ENCODE measurements at regions not wholly inside any gene's neighbourhood (a gene's known extent, or its start where the extent isn't known, plus 50 kb on each side); places are given as distances from the start of the nearest gene placed in this dataset.
"Not testable (repeated sequence)": the region's sequence is repeated elsewhere in the genome, so short reads cannot be mapped to it uniquely, and the experiment has no call there.

GRCh38 chr9:81351166-81351565 lies 338.2 kb downstream of the TLE1 start:
- DNase-seq (ENCODE audit: low read depth): no peak

DNA sequence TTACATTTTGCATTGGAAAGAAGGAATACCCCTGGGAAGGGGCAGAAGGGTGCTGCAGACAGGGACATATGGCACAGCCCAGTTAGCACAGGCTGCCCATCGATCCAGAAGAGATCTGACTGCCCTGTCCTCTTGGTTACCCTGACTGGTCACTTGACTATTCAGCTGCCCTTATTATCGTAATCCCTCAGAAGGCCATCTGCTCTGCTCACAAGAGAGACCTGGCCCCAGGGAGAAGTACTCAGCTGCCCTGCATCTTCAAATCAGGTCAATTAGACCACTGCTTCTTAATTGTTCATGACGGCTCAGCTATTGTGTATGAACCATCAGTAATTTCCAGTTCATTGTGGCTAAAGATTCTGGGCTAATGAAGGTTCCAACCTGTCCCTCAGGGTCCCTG lies 345.0 kb downstream of the TLE1 start:
- no peak for DNase-seq (ENCODE audit: low read depth)

DNA sequence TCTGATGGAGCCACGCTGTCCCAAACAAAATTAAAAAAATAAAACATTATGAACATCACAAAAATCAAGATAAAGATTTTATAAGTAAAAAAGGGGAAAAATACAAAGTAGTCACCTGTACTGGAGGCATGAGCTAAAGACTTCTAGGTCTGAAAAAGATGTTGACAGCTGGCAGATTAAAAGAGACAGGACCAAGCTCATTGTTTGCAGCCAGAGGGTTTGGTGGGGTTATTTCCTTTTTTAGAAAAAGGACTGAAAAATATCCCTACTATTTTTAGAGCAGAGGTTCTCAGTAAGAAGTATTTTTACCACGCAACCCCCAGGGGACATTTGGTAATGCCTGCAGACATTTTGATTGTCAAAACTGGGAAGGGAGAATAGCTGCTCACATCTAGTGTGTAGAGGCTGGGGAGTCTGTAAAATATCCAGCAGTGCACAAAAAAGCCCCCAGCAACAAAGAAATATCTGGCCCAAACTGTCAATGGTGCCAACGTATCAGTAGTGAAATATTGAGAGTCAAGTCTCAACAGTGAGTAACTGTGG lies 353.4 kb downstream of the TLE1 start:
- DNase-seq (ENCODE audit: low read depth): no peak

GRCh38 chr9:81321551-81321950 lies 367.8 kb downstream of the TLE1 start:
- DNase-seq (ENCODE audit: low read depth): no peak

DNA sequence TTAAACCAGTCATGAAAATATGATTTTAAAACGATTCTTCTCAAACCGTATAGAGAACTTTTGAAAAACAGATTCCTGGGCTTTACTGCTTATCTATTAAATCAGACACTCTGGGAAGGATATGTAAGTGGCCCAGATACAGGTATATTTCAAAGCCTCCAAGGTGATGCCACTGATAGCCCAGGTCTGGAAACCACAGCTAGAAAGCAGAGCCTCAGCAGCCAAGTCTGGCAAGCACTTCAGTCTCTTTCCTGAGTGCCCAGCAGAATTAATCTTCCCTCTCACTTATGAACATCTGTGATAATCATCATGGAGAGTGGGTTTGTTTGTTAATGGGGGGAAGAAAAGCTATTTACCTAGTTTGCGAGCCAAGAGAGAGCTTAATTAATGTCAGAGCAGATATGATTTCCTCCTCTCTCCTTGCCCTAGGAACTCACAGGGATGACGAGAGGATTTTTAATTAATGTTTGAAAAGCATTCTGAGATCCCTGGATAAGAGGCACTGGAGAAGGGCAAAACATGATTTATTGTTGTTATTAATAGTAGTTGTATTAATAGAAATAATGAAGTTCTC lies 368.4 kb downstream of the TLE1 start:
- no peak for DNase-seq (ENCODE audit: low read depth)

DNA sequence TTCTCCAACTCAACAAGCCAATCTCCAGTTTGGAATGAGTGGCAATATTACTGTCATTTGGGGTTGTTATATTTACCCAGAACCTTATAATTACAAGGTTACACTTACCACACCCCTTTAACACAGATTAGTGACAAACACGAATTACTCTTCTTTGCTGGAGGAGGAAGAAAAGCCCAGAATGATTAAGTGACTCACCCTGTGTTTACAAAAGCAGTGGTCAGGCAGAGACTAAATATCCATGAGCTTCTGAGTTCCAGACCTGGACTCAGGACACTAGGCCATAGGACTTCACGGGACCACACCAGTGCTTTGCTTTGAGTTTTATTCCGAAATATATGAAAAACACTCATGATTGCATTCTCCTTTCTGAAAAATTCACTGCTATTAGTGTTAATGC lies 370.8 kb downstream of the TLE1 start:
- no peak for DNase-seq (ENCODE audit: low read depth)

GRCh38 chr9:81317939-81318338 lies 371.4 kb downstream of the TLE1 start:
- DNase-seq (ENCODE audit: low read depth): no peak

DNA sequence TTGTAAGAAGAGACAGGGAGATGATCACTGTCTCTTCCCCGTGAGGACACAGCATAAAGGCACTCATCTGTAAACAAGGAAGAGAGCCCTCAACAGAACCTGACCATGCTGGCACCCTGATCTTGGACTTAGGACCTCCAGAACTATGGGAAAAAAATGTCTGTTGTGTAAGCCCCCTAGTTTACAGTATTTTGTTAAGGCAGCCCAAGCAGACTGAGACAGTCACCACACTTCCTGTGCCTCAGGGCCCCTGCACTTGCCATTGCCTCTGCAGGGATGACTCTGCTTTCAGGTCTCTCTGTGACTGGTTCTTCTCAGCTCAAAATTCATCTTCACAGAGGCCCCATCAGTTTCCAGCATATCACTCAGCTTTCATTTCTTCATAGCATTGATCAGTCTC lies 372.1 kb downstream of the TLE1 start:
- DNase-seq (ENCODE audit: low read depth): no peak

DNA sequence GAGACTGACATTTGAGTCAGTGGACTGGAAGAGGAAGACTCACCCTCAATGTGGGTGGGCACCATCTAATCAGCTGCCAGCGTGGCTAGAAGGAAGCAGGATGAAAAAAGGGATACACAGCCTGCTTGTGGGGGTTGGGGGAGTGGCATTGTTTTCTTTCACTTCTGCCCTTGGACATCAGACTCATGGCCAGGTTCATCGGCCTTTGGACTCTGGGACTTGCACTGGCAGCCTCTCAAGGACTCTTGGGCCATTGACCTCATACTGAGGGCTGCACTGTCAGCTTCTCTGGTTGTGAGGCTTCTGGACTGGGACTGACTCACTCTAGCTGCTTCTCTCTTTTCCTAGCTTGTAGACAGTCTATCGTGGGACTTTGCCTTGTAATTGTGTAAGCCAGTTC lies 374.9 kb downstream of the TLE1 start:
- DNase-seq (ENCODE audit: low read depth): no peak

DNA sequence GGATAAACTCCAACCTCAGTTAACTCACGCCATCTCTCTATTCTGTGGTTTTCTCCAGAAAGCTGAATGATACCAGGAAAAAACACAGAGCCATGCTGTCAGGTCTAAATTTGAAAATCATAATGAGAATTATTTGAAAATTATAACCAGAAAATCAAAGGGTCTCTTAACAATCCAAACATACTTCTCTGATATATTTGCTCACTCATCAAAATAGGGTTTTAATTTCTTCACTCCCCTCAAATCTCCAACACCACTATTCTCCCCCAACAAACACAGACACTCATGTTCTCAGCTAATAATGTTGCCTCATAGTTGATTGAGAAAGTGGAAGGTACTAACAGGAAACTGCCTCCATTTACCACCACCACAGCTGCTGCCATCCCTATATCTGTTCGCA lies 375.5 kb downstream of the TLE1 start:
- DNase-seq (ENCODE audit: low read depth): no peak

DNA sequence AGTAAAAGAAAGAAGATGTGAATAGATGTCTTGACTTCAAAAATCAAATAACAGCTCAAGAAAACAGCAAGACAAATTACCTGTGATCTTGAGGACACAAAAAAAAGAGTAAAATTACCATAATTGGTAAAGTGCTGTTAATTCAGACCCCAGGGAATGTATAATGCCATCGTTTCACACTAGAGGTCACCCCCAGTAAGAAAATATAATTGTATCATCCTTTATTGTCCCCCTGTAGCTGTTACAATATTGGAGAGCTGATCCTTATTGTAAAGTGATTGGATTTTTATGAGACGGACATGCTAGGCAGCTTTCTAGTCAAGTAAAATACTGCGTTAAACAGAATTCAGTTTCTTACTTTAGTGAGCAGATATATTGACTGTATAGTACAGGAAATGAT lies 377.0 kb downstream of the TLE1 start:
- no peak for DNase-seq (ENCODE audit: low read depth)

GRCh38 chr9:81308404-81308803 lies 380.9 kb downstream of the TLE1 start:
- DNase-seq (ENCODE audit: low read depth): no peak

DNA sequence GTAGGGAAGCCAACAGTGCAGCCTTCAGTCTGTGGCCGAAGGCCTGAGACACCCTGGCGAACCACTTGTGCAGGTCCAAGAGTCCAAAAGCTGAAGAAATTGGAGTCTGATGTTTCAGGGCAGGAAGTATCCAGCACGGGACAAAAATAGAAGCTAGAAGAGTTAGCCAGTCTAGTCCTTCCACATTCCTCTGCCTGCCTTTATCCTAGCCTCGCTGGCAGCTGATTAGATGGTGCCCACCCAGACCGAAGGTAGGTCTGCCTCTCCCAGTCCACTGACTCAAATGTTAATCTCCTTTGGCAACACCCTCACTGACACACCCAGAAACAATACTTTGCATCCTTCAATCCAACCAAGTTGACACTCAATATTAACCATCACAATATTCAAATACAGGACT lies 381.6 kb downstream of the TLE1 start:
- not testable (repeated sequence) for DNase-seq (ENCODE audit: low read depth)

DNA sequence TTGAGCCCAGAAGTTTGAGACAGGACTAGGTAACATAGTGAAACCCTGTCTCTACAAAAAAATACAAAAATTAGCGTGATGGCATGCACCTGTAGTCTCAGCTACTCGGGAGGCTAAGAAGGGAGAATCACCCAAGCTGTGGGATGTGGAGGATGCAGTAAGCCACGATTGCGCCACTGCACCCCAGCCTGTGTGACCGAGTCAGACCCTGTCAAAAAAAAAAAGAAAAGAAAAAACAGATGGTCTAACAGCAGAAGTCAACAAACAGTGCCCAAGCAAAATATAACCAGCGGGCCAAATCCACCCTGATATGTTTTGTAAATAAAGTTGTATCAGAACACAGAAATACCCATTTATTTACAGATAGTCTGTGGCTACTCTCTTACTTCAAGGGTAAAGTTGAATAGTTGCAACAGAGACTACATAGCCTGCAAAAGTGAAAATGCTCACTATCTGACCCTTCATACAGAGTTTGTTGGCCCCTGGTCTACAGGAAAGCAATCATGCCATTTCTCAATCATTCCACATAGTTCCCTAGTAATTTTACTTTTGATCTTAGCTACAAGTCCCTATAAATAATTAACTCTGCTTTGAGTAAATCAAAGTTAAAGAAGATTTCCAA lies 383.7 kb downstream of the TLE1 start:
- no peak for DNase-seq (ENCODE audit: low read depth)

DNA sequence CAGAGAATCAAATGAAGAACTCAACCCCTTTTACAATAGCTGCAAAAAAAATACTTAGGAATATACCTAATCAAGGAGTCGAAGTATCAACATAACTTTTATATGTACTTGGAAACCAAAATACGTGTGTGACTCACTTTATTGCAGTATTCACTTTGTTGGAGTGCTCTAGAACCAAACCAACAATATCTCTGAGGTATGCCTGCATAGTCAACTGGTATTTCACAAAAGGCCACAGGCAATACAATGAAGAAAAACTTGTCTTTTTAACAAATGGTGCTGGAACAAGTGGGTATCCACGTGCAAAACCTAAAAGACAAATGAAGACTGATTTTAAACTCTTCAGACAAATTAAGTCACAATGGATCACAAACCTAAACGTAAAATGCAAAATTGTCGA lies 385.7 kb downstream of the TLE1 start:
- no peak for DNase-seq (ENCODE audit: low read depth)

DNA sequence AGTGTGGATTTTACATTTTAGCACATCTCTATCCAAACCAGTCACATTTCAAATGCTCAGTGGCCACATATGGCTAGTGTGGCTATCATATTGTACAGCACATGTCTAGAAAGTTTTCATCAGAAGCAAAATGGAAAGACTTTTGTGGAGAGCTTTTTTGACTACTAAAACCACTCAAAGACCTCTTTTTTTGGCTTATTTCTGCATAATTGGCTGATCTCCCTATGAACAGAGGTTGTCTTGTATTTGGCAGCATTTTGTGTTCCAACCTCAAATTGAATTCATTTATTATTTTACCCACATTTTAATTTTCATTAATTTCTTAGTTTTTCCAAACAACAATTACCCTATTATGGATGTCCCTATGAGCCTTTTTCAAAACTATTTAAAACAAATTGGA lies 395.7 kb downstream of the TLE1 start:
- DNase-seq (ENCODE audit: low read depth): no peak

DNA sequence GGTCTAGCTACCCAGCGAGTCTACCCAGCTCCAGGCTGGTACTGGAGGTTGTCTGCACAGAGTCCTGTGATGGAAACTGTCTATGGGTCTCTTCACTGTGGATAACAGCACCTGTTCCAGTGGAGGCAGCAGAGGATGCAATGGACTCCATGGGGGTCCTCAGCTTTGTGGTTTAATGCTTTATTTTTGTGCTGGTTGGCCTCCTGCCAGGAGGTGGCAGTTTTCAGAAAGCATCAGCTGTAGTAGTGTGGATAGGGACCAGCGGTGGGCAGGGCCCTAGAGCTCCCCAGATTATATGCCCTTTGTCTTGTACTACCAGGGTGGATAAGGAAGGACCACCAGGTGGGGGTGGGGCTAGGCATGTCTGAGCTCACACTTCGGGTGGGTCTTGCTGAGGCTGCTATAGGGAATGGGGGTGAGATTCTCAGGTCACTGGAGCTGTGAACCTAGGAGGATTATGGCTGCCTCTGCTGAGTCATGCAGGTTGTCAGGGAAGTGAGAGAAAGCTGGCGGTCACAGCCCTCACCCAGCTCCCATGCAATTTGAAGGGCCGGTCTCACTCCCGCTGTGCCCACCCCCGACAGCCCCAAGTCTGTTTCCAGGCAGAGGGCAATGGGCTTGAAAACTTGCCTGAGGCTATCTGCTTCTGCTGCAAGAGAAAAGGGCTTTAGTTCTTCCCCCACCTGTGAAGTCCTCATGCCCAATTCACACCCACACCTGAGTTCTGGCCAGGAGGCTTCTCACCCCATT lies 397.1 kb downstream of the TLE1 start:
- DNase-seq (ENCODE audit: low read depth): no peak

DNA sequence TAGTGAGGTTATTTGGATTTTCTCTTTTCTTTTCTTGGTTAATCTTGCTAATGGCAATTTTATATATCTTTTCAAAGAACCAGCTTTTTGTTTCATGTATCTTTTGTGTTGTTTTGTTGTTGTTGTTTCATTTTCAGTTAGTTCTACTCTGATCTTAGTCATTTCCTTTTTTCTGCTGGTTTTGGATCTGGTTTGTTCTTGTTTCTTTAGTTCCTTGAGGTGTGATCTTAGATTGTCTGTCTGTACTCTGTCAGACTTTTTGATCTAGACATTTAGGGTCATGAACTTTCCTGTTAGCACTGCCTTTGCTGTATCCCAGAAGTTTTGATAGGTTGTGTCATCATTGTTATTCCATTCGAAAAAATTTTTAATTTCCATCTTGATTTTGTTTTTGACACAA lies 399.7 kb downstream of the TLE1 start:
- no peak for DNase-seq (ENCODE audit: low read depth)

- DNase-seq (ENCODE audit: low read depth): no peak
Observed at GRCh38 chr9:81268048-81268447, 421.3 kb downstream of the TLE1 start.

DNA sequence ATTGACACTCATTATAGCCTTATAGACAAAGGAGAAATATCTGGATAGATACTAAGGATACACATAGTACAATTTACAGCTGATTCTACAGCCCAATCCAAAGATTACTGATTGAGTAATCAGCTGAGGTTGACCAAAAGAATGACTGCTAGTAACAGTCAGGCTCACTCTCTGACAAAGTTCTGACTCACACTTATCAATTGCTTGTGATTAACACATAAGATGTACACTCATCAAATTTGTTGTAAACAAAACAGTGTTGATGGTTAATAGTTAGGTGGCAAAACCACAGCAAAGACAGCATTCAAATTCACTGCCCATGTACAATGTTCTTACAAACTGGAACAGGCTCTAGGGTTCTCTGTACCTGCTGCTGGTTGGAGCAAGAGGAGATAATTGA lies 422.7 kb downstream of the TLE1 start:
- DNase-seq (ENCODE audit: low read depth): no peak

- DNase-seq (ENCODE audit: low read depth): no peak
Observed at GRCh38 chr9:81266086-81266485, 423.3 kb downstream of the TLE1 start.

DNA sequence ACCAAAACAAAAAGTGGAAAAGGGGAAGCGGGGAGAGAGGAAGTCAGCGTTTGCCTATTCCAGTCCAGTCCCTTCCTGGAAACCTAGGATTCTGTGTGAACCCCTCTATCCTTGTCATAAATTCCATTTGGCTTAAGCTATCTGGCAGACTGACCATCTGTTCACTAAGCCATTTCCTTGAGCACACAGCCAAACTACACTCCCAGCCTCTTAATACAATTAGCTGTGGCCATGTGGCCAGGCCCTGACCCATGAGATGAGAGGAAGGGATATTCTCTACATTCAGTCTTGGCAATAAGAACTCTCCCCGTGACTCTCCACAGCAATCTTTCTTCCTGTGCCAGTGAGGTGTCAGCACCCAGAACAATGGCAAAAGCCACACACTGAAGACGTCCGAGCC lies 424.8 kb downstream of the TLE1 start:
- DNase-seq (ENCODE audit: low read depth): no peak

- DNase-seq (ENCODE audit: low read depth): no peak
Observed at GRCh38 chr9:81259896-81260295, 429.5 kb downstream of the TLE1 start.

DNA sequence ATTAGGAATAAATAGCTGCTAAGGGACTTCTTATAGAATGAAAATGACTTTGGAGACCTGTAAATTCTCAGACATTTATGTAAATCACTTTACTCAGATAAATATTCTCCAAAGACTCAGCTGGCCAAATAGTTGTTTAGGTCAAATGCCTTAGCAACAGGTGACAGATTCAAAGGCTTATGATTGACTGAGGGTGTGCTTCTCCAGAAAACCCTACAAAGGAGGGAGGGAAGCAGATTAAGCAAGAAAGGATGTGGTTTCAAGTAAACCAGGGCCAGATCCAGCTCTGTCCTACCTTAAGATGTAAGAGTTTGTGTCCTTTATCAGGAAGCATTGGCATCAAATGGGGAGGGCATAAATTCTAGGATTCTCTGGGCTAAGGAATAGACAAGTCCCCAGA lies 433.0 kb downstream of the TLE1 start:
- no peak for DNase-seq (ENCODE audit: low read depth)

All from activated T-cell treated with anti-CD3 and anti-CD28 coated beads for 24 hours (primary cell).